ENCODE measurements at regions not wholly inside any gene's neighbourhood (a gene's known extent, or its start where the extent isn't known, plus 50 kb on each side); places are given as distances from the start of the nearest gene placed in this dataset.
"Not testable (repeated sequence)": the region's sequence is repeated elsewhere in the genome, so short reads cannot be mapped to it uniquely, and the experiment has no call there.

GRCh38 chr1:56257726-56258125 lies 321.6 kb downstream of the PLPP3 start:
- DNase-seq = no peak

- DNase-seq = no peak
These were observed 323.0 kb downstream of the PLPP3 start for GRCh38 chr1:56256153-56257000.

GRCh38 chr1:56255516-56256152 lies 323.7 kb downstream of the PLPP3 start:
- DNase-seq = no peak

- no peak for DNase-seq
These were observed 325.2 kb downstream of the PLPP3 start for GRCh38 chr1:56254130-56254529.

GRCh38 chr1:56250809-56251208 lies 328.6 kb downstream of the PLPP3 start:
- no peak for DNase-seq

GRCh38 chr1:56249234-56249633 lies 330.1 kb downstream of the PLPP3 start:
- no peak for DNase-seq

- no peak for DNase-seq
These were observed 331.2 kb downstream of the PLPP3 start for GRCh38 chr1:56248138-56248537.

GRCh38 chr1:56246726-56247125 lies 332.6 kb downstream of the PLPP3 start:
- not testable (repeated sequence) for DNase-seq

- no peak for DNase-seq
These were observed 339.0 kb downstream of the PLPP3 start for GRCh38 chr1:56240400-56240799.

- no peak for DNase-seq
These were observed 341.8 kb downstream of the PLPP3 start for GRCh38 chr1:56237491-56238064.

GRCh38 chr1:56236688-56237087 lies 342.7 kb downstream of the PLPP3 start:
- no peak for DNase-seq

GRCh38 chr1:56235909-56236510 lies 343.4 kb downstream of the PLPP3 start:
- no peak for DNase-seq

GRCh38 chr1:56229186-56229585 lies 350.2 kb downstream of the PLPP3 start:
- no peak for DNase-seq

GRCh38 chr1:56227886-56228285 lies 351.5 kb downstream of the PLPP3 start:
- no peak for DNase-seq

- DNase-seq = no peak
These were observed 352.0 kb downstream of the PLPP3 start for GRCh38 chr1:56227401-56227800.

- DNase-seq = no peak
These were observed 353.2 kb downstream of the PLPP3 start for GRCh38 chr1:56225964-56226815.

- DNase-seq = no peak
These were observed 355.4 kb downstream of the PLPP3 start for GRCh38 chr1:56223968-56224367.

GRCh38 chr1:56222914-56223540 lies 356.3 kb downstream of the PLPP3 start:
- no peak for DNase-seq

GRCh38 chr1:56220021-56220420 lies 359.3 kb downstream of the PLPP3 start:
- no peak for DNase-seq

GRCh38 chr1:56218023-56218422 lies 361.3 kb downstream of the PLPP3 start:
- DNase-seq = no peak

GRCh38 chr1:56216218-56216617 lies 363.1 kb downstream of the PLPP3 start:
- DNase-seq = no peak

- no peak for DNase-seq
These were observed 363.6 kb downstream of the PLPP3 start for GRCh38 chr1:56215771-56216170.

Data from NCI-H774 (cell line).